ENCODE measurements at regions not wholly inside any gene's neighbourhood (a gene's known extent, or its start where the extent isn't known, plus 50 kb on each side); places are given as distances from the start of the nearest gene placed in this dataset.
"Not testable (repeated sequence)": the region's sequence is repeated elsewhere in the genome, so short reads cannot be mapped to it uniquely, and the experiment has no call there.

DNA sequence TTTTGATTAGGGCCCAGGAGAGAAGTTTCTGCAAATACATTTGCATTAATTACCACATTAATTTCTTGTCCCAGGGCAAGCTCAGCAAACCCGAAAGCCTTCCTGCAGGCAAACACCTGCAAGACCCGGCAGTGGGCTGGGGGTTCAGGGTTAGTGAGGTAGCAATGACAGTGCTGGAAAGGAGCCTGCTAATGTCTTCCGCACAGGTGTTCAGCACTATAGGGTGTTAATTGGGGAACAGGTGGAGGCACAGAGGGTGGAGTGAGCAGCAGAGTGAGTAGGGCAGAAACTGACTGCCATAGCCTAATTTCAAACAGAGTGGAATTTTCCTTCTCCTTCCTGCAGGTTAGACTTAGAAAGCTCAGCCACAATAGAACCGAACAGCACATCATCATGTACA, 50.9 kb upstream of the UBASH3B start:
- DNase-seq: no peak

DNA sequence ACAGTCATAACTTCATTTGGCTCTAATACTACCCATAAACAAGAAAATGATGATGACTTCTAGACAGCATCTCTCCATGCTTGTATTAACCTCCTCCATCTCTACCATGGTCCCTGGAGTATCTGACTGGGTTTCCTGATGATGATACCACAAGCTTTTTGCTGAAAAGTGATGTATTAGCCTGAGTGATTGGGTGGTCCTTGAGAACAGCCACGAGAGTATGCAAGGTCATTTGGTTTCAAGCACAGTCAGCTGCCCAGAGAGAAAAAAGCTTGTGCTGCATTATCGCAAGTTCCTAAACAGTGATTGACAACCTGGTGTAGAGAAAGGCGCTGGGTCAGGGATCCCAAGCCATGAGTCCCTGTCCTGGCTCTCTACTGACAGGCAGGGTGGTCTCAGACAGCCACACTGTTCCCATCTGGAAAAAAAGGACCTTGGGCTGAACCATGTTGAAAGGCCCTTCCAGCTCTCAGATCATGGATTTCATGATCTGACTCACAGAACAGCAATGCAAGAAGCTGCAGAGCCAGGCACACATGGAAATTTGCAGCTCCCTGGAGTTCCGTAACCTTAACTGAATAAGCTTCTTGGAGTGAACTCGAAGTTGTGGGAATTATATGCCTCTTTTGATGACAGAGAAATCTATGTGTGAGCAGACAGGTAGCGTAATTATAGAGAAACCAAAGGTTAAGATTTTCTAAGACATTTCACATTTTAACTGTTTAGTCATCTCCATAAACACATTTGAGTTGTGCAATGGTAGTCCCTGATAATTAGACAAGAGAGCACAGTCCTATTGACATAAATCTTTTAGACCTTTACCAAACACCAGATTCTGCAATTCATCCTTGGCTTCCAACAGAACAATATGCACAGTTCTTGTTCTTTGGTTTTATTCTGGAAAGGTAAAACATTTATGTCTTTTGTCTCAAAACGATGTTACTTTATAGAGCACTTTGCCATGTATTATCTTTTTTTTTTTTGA, 54.1 kb upstream of the UBASH3B start:
- no peak for DNase-seq

DNA sequence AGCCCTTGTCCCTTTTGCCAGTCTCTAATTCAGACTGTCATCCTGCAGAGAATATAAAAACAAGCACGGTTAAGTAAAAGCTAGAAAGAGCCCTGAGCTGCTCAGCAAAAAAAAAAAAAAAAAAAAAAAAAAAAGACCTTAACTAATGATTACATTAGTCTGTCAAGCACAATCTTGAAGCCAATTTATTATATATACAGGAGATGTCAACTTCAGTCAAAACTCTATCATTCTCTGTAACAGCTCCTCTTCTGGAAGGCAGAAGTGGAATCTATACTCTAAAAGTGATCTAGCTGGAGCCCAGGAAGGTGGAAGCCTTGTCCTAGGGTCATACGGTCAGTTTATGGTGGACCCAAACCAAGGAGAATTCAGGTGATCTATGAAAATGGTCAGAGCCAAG, 55.2 kb upstream of the UBASH3B start:
- DNase-seq: no peak

DNA sequence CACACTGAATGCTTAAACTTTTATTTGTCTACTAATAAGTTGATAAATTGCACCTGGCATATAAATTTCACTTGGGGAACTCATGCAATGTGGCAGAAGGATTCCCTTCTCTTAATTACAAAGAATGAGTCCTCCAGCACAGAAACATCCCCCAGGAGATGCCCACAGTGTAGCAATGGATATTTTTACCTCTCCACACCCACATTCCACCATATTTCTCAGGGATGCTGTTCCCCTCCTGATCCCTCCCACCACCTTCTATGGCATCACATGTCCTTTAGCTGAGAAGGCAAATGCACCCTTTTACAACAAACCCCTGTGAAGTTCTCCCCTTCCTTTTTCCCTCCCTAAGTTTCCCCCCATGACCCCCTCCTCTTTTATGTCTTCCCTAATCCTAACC, 56.1 kb upstream of the UBASH3B start:
- DNase-seq: no peak

DNA sequence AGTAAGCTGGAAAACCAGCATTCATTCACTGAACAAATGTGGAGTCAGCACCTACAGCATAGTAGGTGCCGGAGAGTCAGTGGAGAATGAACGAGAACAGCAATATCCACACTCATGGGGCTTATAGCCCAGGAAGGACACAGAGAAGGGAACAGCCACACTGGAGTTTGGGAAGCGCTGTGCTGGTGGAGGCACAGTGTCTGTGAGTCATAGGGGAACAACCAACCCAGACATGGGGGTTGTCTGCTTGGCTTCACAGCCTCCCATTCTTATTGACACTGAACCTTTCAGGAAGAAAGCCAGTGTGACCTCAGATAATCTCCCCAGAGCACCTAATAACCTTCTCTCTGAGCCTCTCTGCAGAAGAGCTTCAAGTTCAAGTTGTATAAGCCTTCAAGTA, 56.6 kb upstream of the UBASH3B start:
- no peak for DNase-seq

DNA sequence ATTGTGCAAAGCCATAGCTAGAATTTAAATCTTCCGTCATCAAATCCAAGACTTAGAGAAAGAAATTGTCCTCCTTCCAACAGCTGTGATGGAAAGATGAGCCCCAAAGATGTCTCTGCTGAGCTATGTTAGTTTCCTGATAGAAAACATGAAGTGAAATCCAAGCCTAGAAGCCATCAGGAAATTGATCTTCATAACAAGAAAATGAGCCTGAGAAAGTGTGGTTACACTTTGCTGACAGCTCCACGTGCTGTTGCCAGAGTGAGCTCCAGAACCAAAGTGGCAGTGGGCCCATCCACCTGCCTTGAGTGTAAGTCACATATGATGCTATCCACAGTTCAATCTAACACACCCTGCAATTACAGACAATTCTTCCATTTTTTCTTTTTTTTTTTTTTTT, 58.0 kb upstream of the UBASH3B start:
- DNase-seq: no peak

DNA sequence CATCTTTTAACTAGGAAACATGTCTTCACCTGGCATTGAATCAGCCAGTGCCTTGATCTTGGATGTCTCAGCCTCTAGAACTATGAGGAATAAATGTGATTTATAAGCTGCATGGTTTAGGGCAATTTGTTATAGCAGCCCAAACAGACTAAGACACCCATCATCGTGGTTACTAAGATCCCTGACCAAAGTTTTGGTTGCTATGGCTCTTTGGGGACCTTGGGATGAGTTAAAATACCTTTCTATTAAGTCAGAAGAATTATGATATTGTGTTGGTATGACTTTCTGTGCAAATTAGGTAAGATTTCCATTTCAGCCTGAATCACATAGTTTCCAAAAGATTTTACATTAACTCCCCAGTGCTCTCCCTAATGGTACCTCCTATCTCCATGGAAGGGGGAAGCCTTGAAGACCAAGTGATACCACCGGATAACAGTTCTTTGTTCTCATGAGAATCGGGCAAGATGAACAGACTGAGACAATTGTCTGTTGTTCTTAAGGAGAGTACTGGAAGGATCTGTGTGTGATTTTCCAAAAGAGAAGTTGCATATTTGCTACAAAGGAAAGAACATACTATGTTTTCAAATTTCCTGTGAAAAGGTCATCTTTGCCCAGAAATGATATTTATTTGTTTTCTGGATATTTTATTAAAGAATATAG, 60.4 kb upstream of the UBASH3B start:
- no peak for DNase-seq

DNA sequence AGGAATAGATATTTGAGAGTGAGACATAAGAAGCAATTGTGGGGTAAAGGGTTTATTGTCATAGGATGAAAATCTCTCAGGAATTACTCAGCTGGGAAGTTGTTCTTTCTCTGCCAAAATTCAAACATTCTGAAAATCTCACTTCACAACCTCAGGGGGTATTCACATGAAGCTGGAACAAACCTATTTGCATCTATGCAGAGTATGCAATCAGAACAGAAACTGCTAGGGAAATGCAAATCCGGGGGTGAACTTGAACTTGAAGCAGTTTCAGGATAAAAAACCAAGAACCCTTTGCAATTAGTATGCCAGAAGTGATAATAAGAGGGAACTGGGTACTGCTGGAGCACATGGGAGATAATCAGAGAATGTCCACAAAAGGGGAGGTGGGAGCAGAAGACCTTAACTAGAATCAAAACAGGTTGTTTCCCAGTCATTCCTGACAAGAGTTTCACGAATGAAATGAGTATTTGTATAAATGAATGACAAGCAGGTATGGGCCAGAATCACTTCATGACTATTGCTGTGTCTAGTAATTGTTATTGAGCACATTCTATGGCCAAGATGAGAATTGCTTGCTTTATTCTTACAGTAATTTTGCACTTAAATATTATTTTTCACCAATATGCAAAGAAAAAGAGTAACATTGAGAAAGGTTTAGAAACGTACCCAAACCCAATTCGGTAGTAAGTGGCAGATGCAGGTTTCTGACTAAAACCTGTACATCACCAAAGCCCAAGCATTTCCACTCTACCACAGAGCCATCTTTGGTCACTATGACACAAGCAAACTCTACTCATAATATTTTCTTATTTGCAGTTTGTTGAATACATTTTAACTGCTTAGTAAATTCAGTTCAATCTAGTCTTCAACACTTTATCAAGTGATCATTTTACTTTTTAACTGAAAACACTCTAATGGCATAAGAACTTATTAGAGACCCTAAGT, 61.8 kb upstream of the UBASH3B start:
- DNase-seq: no peak

DNA sequence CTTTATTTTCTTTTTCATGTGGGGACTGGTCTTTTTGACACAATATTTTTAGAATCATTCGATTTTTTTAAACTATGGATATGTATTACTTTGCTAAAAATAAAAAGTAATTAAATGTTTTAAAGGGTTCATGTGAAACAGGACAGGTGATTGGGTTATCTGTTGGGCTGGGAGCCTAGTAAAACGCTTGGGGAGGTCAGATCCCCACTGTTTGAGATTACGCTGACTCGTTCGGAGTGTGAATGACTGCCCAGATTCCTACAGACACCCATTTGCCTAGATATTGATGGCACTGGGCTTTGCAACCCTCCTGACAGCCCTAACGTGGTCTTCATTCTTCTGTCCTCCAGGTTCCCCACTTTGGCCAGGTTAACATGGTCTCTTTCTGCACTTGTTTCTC, 62.9 kb upstream of the UBASH3B start:
- DNase-seq: no peak

DNA sequence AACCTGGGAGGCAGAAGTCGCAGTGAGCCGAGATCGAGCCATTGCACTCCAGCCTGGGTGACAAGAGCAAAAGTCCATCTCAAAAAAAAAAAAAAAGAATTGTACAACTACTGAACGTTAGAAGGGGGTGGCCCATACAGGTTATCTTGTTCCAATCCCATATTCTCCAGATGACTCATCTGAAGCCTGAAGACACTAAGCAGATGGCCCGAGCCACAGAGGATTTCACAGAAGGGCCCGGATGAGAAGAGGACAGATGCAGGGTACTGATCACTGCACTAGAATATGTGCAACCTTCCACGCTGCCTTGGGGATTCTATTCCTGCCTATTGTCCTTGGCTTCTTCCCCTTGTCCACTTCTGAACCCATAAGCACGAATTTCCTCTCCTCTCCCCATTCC, 70.9 kb upstream of the UBASH3B start:
- DNase-seq: no peak

DNA sequence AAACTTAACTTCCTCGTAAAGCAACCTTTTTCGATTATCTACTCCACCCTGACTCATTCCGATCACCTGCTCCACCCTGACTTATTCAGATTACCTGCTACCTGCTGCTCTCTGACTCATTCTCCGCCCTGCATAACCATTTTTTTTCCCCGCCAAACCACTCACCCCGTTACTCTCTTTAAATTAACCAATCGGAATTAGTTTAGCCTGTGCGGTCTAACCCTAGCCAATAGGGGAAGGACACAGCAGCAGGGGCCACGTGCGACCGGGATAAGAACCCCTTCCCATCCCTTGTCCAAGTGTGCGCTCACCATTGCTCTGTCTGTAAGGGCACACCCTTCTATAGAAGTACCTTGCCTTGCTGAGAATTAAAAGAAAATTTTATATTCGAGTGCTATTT, 75.5 kb upstream of the UBASH3B start:
- DNase-seq: not testable (repeated sequence)

DNA sequence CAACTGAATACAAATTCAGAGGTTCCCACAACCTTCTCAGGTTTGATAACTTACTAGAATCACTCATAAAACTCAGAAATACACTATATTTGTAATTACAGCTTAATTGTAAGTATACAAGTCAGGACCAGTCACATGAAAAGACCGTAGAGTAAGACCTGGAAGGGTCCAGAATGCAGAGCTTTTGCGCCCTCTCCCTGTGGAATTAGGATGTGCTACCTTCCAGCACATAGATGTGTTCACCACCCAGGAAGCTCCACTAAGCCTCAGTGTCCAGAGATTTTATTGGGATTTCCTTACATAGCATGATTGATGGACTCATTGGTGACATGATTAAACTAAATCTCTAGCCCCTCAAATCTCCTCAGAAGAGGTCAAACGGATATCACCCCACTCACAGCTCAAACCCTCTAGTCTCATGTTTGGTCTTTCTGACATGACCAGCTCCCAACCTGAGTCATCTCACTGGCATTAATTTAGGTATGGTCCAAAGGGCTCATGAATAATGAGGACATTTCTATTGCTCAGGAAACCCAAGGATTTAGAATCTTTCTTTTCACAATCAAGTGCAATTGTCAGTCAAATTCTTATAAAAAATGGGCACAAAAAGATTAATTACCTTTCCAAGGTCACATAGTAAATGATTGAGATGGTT, 77.2 kb upstream of the UBASH3B start:
- no peak for DNase-seq

DNA sequence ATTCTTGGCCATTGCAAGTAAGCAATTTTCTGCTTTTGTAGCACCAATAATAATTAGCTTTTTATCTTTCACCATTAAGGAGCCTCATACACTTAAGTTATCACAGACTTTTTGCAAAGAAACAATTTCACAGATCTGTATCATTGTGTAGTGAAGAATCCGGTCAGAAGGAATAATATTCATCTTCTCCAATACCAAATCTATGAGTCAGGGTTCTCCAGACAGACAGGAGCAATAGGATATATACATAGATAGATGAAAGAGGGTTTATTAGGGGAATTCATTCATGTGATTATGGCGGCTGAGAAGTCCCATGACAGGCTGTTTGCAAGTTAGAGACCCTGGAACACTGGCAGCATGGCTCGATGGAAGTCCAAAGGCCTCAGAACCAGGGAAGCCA, 82.9 kb upstream of the UBASH3B start:
- DNase-seq: no peak

DNA sequence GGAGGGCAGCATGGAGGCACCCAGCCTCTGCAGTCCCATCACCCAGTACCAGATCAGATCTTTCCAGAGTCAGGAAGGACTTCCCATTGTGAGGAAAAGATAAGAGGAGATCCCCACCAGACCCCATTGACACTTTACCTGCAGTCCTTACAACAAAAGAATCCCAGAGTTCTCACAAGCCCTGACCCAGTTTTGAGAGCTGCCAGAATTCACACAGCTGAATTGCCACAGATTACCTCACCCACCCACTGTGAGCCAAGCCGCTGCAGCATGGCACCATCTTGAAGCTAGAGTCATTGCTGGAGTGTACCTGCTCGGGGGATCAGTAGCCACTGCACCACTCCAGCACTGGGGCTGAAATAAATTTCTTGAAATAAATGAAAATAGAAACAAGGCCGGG, 91.8 kb upstream of the UBASH3B start:
- no peak for DNase-seq

DNA sequence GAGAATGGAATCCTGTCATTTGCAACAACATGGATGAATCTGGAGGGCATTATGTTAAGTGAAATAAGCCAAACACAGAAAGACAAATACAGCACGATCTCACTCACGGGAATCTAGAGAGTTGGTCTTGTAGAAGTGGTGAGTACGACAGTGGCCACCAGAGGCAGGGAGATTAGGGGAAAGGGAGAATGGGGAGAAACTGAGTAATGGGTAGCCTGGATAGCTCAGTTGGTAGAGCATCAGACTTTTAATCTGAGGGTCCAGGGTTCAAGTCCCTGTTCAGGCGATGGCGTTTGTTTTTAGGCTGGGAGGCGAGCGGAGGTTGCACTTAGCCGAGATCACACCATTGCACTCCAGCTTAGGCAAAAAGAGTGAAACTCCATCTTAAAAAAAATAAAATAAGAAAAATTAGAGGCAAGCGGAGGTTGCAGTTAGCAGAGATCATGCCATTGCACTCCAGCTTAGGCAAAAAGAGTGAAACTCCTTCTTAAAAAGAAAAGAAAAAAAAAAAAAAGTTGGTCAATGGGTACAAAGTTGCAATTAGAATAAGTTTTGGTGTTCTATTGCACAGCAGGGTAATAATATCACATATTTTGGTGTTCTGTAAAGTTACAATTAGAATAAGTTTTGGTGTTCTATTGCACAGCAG, 95.7 kb upstream of the UBASH3B start:
- DNase-seq: no peak

DNA sequence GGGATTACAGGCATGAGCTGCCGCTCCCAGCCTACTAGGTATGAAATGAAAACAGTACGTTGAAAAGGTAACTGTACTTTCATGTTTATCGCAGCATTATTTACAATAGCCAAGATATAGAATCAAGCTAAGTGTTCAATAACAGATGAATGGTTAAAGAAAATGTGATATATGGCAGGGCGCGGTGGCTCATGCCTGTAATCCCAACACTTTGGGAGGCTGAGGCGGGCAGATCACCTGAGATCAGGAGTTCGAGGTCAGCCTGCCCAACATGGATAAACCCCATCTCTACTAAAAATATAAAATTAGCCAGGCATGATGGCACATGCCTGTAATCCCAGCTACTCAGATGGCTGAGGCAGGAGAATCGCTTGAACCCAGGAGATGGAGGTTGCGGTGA, 96.3 kb upstream of the UBASH3B start:
- not testable (repeated sequence) for DNase-seq

DNA sequence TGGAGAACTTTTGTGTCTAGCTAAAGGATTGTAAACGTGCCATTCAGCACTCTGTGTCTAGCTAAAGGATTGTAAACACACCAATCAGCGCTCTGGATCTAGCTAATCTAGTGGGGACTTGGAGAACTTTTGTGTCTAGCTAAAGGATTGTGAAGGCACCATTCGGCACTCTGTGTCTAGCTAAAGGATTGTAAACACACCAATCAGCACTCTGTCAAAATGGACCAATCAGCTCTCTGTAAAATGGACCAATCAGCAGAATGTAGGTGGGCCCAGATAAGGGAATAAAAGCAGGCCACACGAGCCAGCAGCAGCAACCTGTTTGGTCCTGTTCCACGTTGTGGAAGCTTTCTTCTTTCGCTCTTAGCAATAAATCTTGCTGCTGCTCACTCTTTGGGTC, 98.4 kb upstream of the UBASH3B start:
- DNase-seq: not testable (repeated sequence)

DNA sequence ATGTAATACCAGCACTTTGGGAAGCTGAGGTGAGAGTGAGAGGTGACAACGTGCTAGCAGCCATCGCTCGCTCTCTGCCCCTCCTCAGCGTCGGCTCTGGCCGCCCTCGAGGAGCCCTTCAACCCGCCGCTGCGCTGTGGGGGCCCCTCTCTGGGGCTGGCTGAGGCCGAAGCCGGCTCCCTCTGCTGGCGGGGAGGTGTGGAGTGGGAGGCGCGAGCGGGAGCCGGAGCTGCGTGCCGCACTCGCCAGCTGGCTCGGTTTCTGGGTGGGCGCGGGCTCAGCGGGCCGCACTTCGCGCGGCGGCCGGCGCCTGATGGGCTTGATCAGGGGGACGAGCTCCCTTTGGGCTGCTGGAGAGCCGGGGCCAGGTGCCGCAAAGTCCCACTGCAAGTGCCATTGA, 98.9 kb upstream of the UBASH3B start:
- DNase-seq: no peak

DNA sequence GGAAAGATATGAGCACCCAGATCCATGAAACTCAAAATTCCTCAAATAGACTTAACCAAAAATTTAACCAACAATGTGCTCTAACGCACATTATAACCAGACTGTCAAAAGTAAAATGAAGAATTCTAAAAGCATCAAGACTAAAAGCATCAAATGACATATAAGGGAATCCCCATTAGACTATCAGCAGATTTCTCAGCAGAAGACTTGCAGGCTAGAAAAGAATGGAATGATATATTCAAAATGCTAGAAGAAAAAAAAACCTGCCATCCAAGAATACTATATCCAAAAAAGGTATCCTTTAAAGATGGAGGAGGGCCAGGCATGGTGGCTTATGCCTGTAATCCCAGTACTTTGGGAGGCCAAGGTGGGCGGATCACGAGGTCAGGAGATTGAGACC, 117.5 kb upstream of the UBASH3B start:
- DNase-seq: no peak

DNA sequence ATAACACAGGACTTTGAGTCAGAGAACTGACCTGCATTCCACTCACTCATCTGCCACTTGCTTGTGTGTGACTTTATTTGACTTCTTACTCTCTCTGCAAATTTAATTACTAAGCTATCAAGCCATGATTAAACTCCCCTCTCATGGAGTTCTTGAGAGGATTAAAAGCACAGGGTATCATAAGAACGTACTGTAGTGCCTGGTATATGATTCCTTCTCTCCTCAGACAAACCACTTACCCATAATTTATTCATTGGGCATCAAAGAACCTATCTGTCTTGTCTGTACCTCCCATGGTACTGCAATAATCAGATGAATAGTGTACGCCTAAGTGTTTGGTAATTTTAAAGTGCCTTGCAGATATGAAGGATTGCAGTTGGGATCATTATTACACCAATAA, 130.6 kb upstream of the UBASH3B start:
- no peak for DNase-seq

DNA sequence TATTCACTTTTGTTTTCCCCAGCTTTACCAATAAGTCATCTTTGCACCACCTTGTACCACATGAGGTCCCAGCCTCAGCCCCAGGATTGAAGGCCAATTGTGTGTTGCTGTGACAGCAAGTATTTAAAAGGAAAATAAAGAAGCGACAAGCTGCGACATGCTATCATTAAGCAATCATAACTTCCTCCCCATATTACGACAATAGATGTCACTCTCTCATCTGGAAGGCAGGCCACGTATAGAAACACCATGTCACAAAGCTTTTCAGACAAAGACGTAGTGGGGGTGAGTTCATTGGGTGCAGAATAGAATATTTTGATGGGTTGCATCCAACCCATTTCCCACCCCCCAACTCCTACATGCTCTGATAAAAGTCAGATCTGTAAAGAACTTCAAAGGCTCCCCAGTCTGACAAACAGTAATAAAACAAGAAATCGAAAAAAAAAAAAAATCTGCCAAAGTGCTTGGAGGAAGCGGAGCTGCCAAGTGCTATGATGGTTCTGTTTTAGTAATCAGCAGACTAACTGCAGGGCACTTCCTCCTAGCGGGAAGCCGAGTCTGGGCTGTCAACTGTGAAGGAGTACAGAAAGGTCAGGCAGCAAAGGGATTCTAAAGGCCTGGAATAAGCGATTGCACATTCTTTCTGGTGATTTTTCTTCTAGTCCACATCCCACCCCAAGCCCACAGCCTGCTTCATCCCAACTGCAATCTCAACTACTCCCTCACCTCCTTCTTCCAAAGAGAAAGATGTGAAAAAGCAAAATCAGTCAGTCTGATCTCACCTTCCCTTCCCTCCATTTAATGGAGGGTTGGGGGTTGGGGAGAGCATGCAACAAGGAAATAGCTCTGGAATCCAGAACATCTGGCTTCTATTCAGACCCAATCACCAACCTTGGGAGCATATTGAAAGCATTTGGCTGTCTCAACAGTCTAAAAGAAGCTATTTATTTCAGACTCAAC, 131.4 kb upstream of the UBASH3B start:
- no peak for DNase-seq

Data from activated effector memory CD4-positive, alpha-beta T cell treated with anti-CD3 and anti-CD28 coated beads, Interleukin-2, amount 50 U/mL, for 16 hours (primary cell).